Stimulated activated CD4-positive, alpha-beta T cell treated with anti-CD3 and anti-CD28 coated beads, Interleukin-15, amount 100 ng/mL, for 48 hours (primary cell): ENCODE measurements at regions not wholly inside any gene's neighbourhood (a gene's known extent, or its start where the extent isn't known, plus 50 kb on each side); places are given as distances from the start of the nearest gene placed in this dataset.

Experiments used
- DNase-seq, 2 donors: peaks; one replicate each; pipeline ENCODE4 v3.0.0-alpha.2; 2020; ENCODE audit warnings: low read depth in 2 of 2

- no peak for DNase-seq
These were observed 116.3 kb upstream of the MAF start for GRCh38 chr16:79716645-79717332.

- DNase-seq: no peak
These were observed 114.5 kb upstream of the MAF start for GRCh38 chr16:79715061-79715460.

- no peak for DNase-seq
These were observed 113.9 kb upstream of the MAF start for GRCh38 chr16:79714440-79714839.

- no peak for DNase-seq
These were observed 113.2 kb upstream of the MAF start for GRCh38 chr16:79713609-79714309.

- DNase-seq: no peak
These were observed 111.7 kb upstream of the MAF start for GRCh38 chr16:79712276-79712675.

- DNase-seq: no peak
These were observed 107.3 kb upstream of the MAF start for GRCh38 chr16:79707876-79708275.

GRCh38 chr16:79703066-79703465, 102.5 kb upstream of the MAF start:
- no peak for DNase-seq

- no peak for DNase-seq
These were observed 97.8 kb upstream of the MAF start for GRCh38 chr16:79698341-79698753.

GRCh38 chr16:79697562-79698112, 97.1 kb upstream of the MAF start:
- DNase-seq: no peak

GRCh38 chr16:79691007-79691406, 90.5 kb upstream of the MAF start:
- no peak for DNase-seq

- DNase-seq: no peak
These were observed 89.6 kb upstream of the MAF start for GRCh38 chr16:79690159-79690558.

- DNase-seq: no peak
These were observed 87.0 kb upstream of the MAF start for GRCh38 chr16:79687249-79688130.

- DNase-seq: no peak
These were observed 85.3 kb upstream of the MAF start for GRCh38 chr16:79685871-79686270.

- no peak for DNase-seq
These were observed 78.8 kb upstream of the MAF start for GRCh38 chr16:79679334-79679733.

GRCh38 chr16:79677799-79678530, 77.4 kb upstream of the MAF start:
- no peak for DNase-seq

GRCh38 chr16:79673635-79674034, 73.1 kb upstream of the MAF start:
- no peak for DNase-seq

- DNase-seq: no peak
These were observed 72.0 kb upstream of the MAF start for GRCh38 chr16:79672524-79672923.

GRCh38 chr16:79668502-79668901, 68.0 kb upstream of the MAF start:
- DNase-seq: no peak

- no peak for DNase-seq
These were observed 65.4 kb upstream of the MAF start for GRCh38 chr16:79665970-79666369.

- no peak for DNase-seq
These were observed 63.9 kb upstream of the MAF start for GRCh38 chr16:79664407-79664806.

GRCh38 chr16:79662669-79663313, 62.3 kb upstream of the MAF start:
- DNase-seq: no peak
